Activated T-helper 1 cell treated with anti-CD3 and anti-CD28 coated beads, Interleukin-12 subunit alpha, Interleukin-12 subunit beta, Interleukin-2, Interleukin-4 antibody, amounts not matched to agents 30 ng/mL and 10 ng/mL and 1 ng/mL, durations not matched to agents 14 hours and 24 hours and 36 hours (primary cell): ENCODE measurements at regions not wholly inside any gene's neighbourhood (a gene's known extent, or its start where the extent isn't known, plus 50 kb on each side); places are given as distances from the start of the nearest gene placed in this dataset.

Source experiments
- DNase-seq: peaks from one replicate; pipeline ENCODE4 v3.0.0; 2021; ENCODE audit warnings: low spot score
- H3K27ac Mint-ChIP-seq: one replicate; pipeline ENCODE4 v1.8.0; 2021; ENCODE audit warnings: mild to moderate bottlenecking, mixed read lengths
- H3K27me3 Mint-ChIP-seq: one replicate; pipeline ENCODE4 v1.8.0; 2022; ENCODE audit warnings: mild to moderate bottlenecking, moderate library complexity, mixed read lengths; ENCODE audit not compliant: insufficient read depth
- H3K36me3 Mint-ChIP-seq: one replicate; pipeline ENCODE4 v1.8.0; 2021; ENCODE audit warnings: low read depth, mixed read lengths
- H3K4me1 Mint-ChIP-seq: one replicate; pipeline ENCODE4 v1.8.0; 2021; ENCODE audit warnings: low read depth, mixed read lengths
- H3K4me3 Mint-ChIP-seq: one replicate; pipeline ENCODE4 v1.8.0; 2021; ENCODE audit warnings: mild to moderate bottlenecking, moderate library complexity, mixed read lengths
- H3K9me3 Mint-ChIP-seq: one replicate; pipeline ENCODE4 v1.8.0; 2021; ENCODE audit warnings: mixed read lengths
- intact Hi-C: fragments of 100-400 bp; cut with micrococcal nuclease; formaldehyde crosslinking; loops from one replicate; pipeline ENCODE4 v1.15.1; 2024

- Mint-ChIP-seq H3K36me3 (no peaks in the 10 kb centered on the region), H3K4me3 (no peak overlapping the region), H3K4me1 (no peaks in the 10 kb centered on the region), H3K27me3 (peaks cover 11% of the 10 kb centered on the region), H3K9me3 (no peaks in the 10 kb centered on the region), H3K27ac (no peak overlapping the region)
- no peak for DNase-seq
- intact Hi-C loops: no loop called here
These were observed 104.2 kb downstream of the PDCL3 start for GRCh38 chr2:100666996-100667395.

DNA sequence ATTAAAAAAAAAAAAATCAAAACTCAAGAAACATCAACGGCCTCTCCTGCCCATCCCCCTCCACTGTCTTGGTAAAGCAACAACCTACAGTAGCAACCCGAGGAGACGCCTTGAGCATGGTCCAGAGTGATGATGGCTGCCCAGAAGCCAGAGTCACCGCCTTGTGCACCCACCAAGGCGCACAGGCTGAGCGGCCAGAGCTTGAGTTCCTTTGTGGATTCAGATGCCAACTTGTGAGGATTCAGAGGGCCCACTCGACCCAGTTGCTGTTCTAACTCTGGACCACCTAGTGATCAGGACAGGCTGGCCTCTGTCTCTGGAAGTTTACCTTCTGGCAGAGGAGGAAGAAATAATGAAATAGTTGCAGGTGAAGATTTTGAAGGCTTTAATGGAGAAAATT, 105.0 kb downstream of the PDCL3 start:
- no peaks in the 10 kb centered on the region for H3K36me3 Mint-ChIP-seq
- no peaks in the 10 kb centered on the region for H3K4me1 Mint-ChIP-seq
- peaks cover 10% of the 10 kb centered on the region for H3K27me3 Mint-ChIP-seq
- DNase-seq: no peak
- H3K27ac Mint-ChIP-seq: no peak overlapping the region
- intact Hi-C loops: no loop called here
- H3K9me3 Mint-ChIP-seq: no peaks in the 10 kb centered on the region
- H3K4me3 Mint-ChIP-seq: no peak overlapping the region

DNA sequence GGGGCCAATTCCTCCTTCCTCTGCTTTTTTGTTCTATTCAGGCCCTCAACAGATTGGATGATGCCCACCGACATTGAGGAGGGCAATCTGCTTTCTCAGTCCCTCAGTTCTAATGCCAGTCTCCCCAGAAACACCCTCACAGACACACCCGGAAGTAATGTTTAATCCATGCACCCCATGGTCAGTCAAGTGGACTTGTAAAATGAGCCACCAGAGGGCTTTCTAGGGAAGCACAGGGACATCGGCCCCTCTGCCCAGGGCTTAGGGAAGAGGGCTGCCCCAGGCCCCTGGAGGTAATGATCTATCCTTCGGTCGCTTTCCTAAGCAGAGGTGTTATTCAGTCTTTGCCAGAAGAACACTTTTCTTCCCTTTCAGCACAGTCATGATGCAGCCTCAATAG, 107.4 kb downstream of the PDCL3 start:
- no peaks in the 10 kb centered on the region for H3K36me3 Mint-ChIP-seq
- H3K4me3 Mint-ChIP-seq: no peak overlapping the region

DNA sequence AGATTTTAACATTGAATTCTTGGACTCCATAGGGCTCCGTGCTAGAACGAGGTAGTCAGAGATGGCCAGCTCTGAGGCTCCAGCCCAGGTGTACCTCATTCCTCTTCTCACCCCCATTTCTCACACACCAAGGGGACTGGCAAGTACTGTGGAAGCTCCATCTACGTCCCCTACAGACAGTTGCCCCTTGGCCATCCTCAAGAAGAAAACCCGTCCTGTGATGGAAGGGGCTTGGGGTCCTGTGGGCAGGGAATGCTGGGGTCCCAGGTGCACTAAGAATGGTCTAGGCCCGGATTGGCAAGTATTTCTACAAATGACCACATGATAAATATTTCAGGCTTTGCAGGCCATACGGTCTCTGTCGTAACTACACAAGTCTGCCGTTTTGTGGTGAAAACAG, 110.3 kb downstream of the PDCL3 start:
- DNase-seq: no peak
- no peaks in the 10 kb centered on the region for H3K9me3 Mint-ChIP-seq
- peaks cover 6% of the 10 kb centered on the region for H3K27me3 Mint-ChIP-seq
- H3K4me1 Mint-ChIP-seq: no peaks in the 10 kb centered on the region
- intact Hi-C loops: no loop called here
- no peaks in the 10 kb centered on the region for H3K36me3 Mint-ChIP-seq
- no peak overlapping the region for H3K27ac Mint-ChIP-seq
- no peak overlapping the region for H3K4me3 Mint-ChIP-seq

More for the DNA sequence above, 107.4 kb downstream of the PDCL3 start:
- no peaks in the 10 kb centered on the region for H3K9me3 Mint-ChIP-seq
- peaks cover 7% of the 10 kb centered on the region for H3K27me3 Mint-ChIP-seq
- no peak overlapping the region for H3K27ac Mint-ChIP-seq
- intact Hi-C loops: no loop called here
- no peak for DNase-seq
- H3K4me1 Mint-ChIP-seq: no peaks in the 10 kb centered on the region

GRCh38 chr2:100673691-100674485, 111.1 kb downstream of the PDCL3 start:
- H3K27ac Mint-ChIP-seq: no peak overlapping the region
- intact Hi-C loops: no loop called here

GRCh38 chr2:100674666-100675065, 111.9 kb downstream of the PDCL3 start:
- no peak for DNase-seq
- Mint-ChIP-seq H3K4me1 (no peaks in the 10 kb centered on the region), H3K36me3 (no peaks in the 10 kb centered on the region), H3K4me3 (no peak overlapping the region), H3K9me3 (no peaks in the 10 kb centered on the region), H3K27me3 (peaks cover 5% of the 10 kb centered on the region), H3K27ac (no peak overlapping the region)
- intact Hi-C loops: no loop called here

More at GRCh38 chr2:100673691-100674485, 111.1 kb downstream of the PDCL3 start:
- H3K4me3 Mint-ChIP-seq: no peak overlapping the region
- H3K27me3 Mint-ChIP-seq: peaks cover 5% of the 10 kb centered on the region
- H3K9me3 Mint-ChIP-seq: no peaks in the 10 kb centered on the region
- H3K36me3 Mint-ChIP-seq: no peaks in the 10 kb centered on the region
- H3K4me1 Mint-ChIP-seq: no peaks in the 10 kb centered on the region
- no peak for DNase-seq

- no peak for DNase-seq
- H3K36me3 Mint-ChIP-seq: no peaks in the 10 kb centered on the region
- H3K4me1 Mint-ChIP-seq: no peaks in the 10 kb centered on the region
- H3K9me3 Mint-ChIP-seq: no peaks in the 10 kb centered on the region
- no peak overlapping the region for H3K27ac Mint-ChIP-seq
- intact Hi-C loops: no loop called here
- no peak overlapping the region for H3K4me3 Mint-ChIP-seq
- H3K27me3 Mint-ChIP-seq: peaks cover 5% of the 10 kb centered on the region
These were observed 112.6 kb downstream of the PDCL3 start for GRCh38 chr2:100675373-100675772.

GRCh38 chr2:100675855-100676254, 113.1 kb downstream of the PDCL3 start:
- H3K4me3 Mint-ChIP-seq: no peak overlapping the region
- H3K9me3 Mint-ChIP-seq: no peaks in the 10 kb centered on the region
- no peak overlapping the region for H3K27ac Mint-ChIP-seq
- H3K36me3 Mint-ChIP-seq: no peaks in the 10 kb centered on the region
- H3K4me1 Mint-ChIP-seq: no peaks in the 10 kb centered on the region
- intact Hi-C loops: no loop called here
- no peak for DNase-seq
- peaks cover 2% of the 10 kb centered on the region for H3K27me3 Mint-ChIP-seq

- no peaks in the 10 kb centered on the region for H3K36me3 Mint-ChIP-seq
- H3K9me3 Mint-ChIP-seq: no peaks in the 10 kb centered on the region
- H3K27me3 Mint-ChIP-seq: peaks cover 2% of the 10 kb centered on the region
- intact Hi-C loops: no loop called here
- no peak overlapping the region for H3K27ac Mint-ChIP-seq
- no peak overlapping the region for H3K4me3 Mint-ChIP-seq
- no peak for DNase-seq
- no peaks in the 10 kb centered on the region for H3K4me1 Mint-ChIP-seq
These were observed 113.6 kb downstream of the PDCL3 start for GRCh38 chr2:100676346-100676745.

DNA sequence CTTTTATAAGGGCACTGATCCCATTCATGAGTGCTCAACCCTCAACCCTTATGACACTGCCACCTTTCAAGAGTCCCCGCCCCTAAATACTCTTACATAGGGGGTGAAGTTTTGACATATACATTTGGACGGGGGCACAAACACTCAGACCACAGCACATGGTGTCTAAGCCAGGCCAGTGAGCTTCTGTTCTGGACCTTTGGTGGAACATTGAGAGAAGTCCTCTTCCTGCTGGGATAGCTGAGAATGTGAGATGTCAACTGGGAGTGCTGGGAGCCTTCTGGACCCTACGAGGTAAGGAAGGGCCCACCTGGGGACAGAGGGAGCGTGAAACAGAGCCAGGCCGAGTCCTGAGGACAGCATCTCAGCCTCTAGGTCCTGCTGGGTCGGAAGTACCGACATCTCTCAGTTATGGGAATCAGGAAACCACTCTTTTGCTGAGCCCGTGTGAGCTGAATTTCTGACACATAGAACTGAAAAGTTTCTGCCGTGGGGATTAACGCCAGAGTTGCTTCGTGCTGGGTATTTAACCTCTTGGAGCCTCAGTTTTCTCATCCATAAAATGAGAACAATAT, 114.9 kb downstream of the PDCL3 start:
- Mint-ChIP-seq H3K9me3 (no peaks in the 10 kb centered on the region), H3K4me3 (no peak overlapping the region), H3K27me3 (no peaks in the 10 kb centered on the region), H3K27ac (no peak overlapping the region), H3K36me3 (no peaks in the 10 kb centered on the region), H3K4me1 (no peaks in the 10 kb centered on the region)
- no peak for DNase-seq
- intact Hi-C loops: no loop called here

GRCh38 chr2:100679211-100679610, 116.4 kb downstream of the PDCL3 start:
- DNase-seq: no peak
- Mint-ChIP-seq H3K27me3 (no peaks in the 10 kb centered on the region), H3K9me3 (peaks cover 6% of the 10 kb centered on the region), H3K36me3 (peaks cover 1% of the 10 kb centered on the region), H3K4me1 (no peaks in the 10 kb centered on the region), H3K27ac (no peak overlapping the region), H3K4me3 (no peak overlapping the region)
- intact Hi-C loops: no loop called here

DNA sequence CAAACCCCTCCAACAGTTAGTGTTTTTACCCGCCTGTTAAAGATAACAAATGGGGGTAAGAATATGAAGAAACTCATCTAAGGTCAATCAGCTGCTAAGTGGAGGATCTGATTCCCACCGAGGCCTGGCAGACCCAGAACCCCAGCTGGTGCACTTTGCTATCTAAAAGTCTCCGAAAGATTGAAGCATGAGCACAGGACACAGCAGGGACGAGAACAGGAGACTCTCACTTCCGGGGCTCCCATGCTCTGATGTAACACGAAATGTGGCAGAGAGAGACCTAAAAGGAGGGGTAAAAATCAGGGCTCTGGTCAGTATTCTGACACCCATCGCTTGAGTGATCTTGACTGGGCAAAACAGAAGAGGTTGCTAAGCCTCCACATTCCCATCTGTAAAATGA, 119.7 kb downstream of the PDCL3 start:
- Mint-ChIP-seq H3K4me1 (no peaks in the 10 kb centered on the region), H3K36me3 (peaks cover 1% of the 10 kb centered on the region), H3K27me3 (peaks cover 4% of the 10 kb centered on the region), H3K9me3 (peaks cover 6% of the 10 kb centered on the region), H3K27ac (no peak overlapping the region), H3K4me3 (no peak overlapping the region)
- no peak for DNase-seq
- intact Hi-C loops: no loop called here

DNA sequence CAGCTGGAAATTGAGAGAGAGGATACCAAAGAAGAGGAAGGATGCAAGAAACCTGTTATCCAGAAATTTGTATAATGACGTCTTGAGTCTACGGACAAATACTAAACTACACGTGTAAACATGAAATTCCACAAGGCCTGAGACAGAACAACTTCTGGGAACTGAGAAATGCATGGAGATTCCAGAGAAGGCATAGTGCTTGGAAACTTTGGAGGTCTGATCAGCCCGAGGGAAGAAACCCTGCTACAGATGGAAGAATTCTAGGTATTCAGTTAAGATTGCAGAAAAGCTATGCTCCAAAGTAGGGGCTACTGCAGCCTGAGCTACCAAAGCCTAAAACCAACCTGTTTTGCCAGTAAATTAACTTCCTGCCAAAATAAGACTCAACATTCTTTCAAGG, 120.4 kb downstream of the PDCL3 start:
- peaks cover 6% of the 10 kb centered on the region for H3K27me3 Mint-ChIP-seq
- no peaks in the 10 kb centered on the region for H3K4me1 Mint-ChIP-seq
- intact Hi-C loops: no loop called here
- peaks cover 6% of the 10 kb centered on the region for H3K9me3 Mint-ChIP-seq
- no peak for DNase-seq
- no peak overlapping the region for H3K4me3 Mint-ChIP-seq
- H3K36me3 Mint-ChIP-seq: peaks cover 1% of the 10 kb centered on the region
- no peak overlapping the region for H3K27ac Mint-ChIP-seq
